ENCODE measurements at regions not wholly inside any gene's neighbourhood (a gene's known extent, or its start where the extent isn't known, plus 50 kb on each side); places are given as distances from the start of the nearest gene placed in this dataset.

GRCh38 chr21:28758042-28758882 is 234.4 kb downstream of the LTN1 start:
- TF ChIP-seq REST (IDR thresholded peaks at IDR 0.05; ENCODE audit: low read depth), result no peak
- TF ChIP-seq CEBPB (IDR thresholded peaks at IDR 0.05), result no peak
- TF ChIP-seq EP300 (IDR thresholded peaks at IDR 0.05; ENCODE audit: borderline replicate concordance), result no peak
- TF ChIP-seq ZBTB7A (IDR thresholded peaks at IDR 0.05; ENCODE audit: low read depth), result no peak
- no peak for TF ChIP-seq EGR1 (IDR thresholded peaks at IDR 0.05)
- TF ChIP-seq YY1 (IDR thresholded peaks at IDR 0.05; ENCODE audit: low read depth), result no peak
- TF ChIP-seq FOXM1 (IDR thresholded peaks at IDR 0.05; ENCODE audit: borderline replicate concordance, low read depth), result no peak
- TF ChIP-seq TEAD4 (IDR thresholded peaks at IDR 0.05), result no peak
- TF ChIP-seq USF1 (IDR thresholded peaks at IDR 0.05), result no peak
- TF ChIP-seq CREB1 (IDR thresholded peaks at IDR 0.05; ENCODE audit: low read depth), result no peak
- no peak for TF ChIP-seq TCF12 (IDR thresholded peaks at IDR 0.05; ENCODE audit: low read depth)
- TF ChIP-seq NFIC (IDR thresholded peaks at IDR 0.05), result no peak
- TF ChIP-seq TAF1 (IDR thresholded peaks at IDR 0.05; ENCODE audit: low read depth), result no peak
- TF ChIP-seq MAX (IDR thresholded peaks at IDR 0.05), result no peak
- TF ChIP-seq RAD21 (IDR thresholded peaks at IDR 0.05; ENCODE audit: low read depth), result no peak

GRCh38 chr21:28754862-28755261 is 237.8 kb downstream of the LTN1 start:
- TF ChIP-seq CREB1 (IDR thresholded peaks at IDR 0.05; ENCODE audit: low read depth), result no peak
- no peak for TF ChIP-seq REST (IDR thresholded peaks at IDR 0.05; ENCODE audit: low read depth)
- no peak for TF ChIP-seq ZBTB7A (IDR thresholded peaks at IDR 0.05; ENCODE audit: low read depth)
- no peak for TF ChIP-seq EGR1 (IDR thresholded peaks at IDR 0.05)

- TF ChIP-seq ZBTB7A (IDR thresholded peaks at IDR 0.05; ENCODE audit: low read depth), result no peak
- TF ChIP-seq USF1 (IDR thresholded peaks at IDR 0.05), result no peak
- no peak for TF ChIP-seq NFIC (IDR thresholded peaks at IDR 0.05)
- TF ChIP-seq CEBPB (IDR thresholded peaks at IDR 0.05), result no peak
- no peak for TF ChIP-seq RAD21 (IDR thresholded peaks at IDR 0.05; ENCODE audit: low read depth)
These were observed 238.5 kb downstream of the LTN1 start for GRCh38 chr21:28754127-28754611.

- TF ChIP-seq USF1 (IDR thresholded peaks at IDR 0.05), result no peak
- no peak for TF ChIP-seq REST (IDR thresholded peaks at IDR 0.05; ENCODE audit: low read depth)
These were observed 240.5 kb downstream of the LTN1 start for GRCh38 chr21:28752131-28752530.

GRCh38 chr21:28751176-28751575 is 241.5 kb downstream of the LTN1 start:
- TF ChIP-seq FOXM1 (IDR thresholded peaks at IDR 0.05; ENCODE audit: borderline replicate concordance, low read depth) (no peak), CREB1 (IDR thresholded peaks at IDR 0.05; ENCODE audit: low read depth) (no peak), NFIC (IDR thresholded peaks at IDR 0.05) (no peak), EP300 (IDR thresholded peaks at IDR 0.05; ENCODE audit: borderline replicate concordance) (no peak), USF1 (IDR thresholded peaks at IDR 0.05) (no peak), YY1 (IDR thresholded peaks at IDR 0.05; ENCODE audit: low read depth) (no peak), REST (IDR thresholded peaks at IDR 0.05; ENCODE audit: low read depth) (no peak), EGR1 (IDR thresholded peaks at IDR 0.05) (no peak), RAD21 (IDR thresholded peaks at IDR 0.05; ENCODE audit: low read depth) (no peak), CEBPB (IDR thresholded peaks at IDR 0.05) (no peak), TCF12 (IDR thresholded peaks at IDR 0.05; ENCODE audit: low read depth) (no peak), MAX (IDR thresholded peaks at IDR 0.05) (no peak), TAF1 (IDR thresholded peaks at IDR 0.05; ENCODE audit: low read depth) (no peak), ZBTB7A (IDR thresholded peaks at IDR 0.05; ENCODE audit: low read depth) (no peak), TEAD4 (IDR thresholded peaks at IDR 0.05) (no peak)

All from Ishikawa (cell line).